NCI-H510A (cell line): ENCODE measurements at regions not wholly inside any gene's neighbourhood (a gene's known extent, or its start where the extent isn't known, plus 50 kb on each side); places are given as distances from the start of the nearest gene placed in this dataset.
"Not testable (repeated sequence)": the region's sequence is repeated elsewhere in the genome, so short reads cannot be mapped to it uniquely, and the experiment has no call there.

Experiments used
- DNase-seq: peaks from one replicate; lab custom pipeline; 2025; lab: John Stamatoyannopoulos, UW

DNA sequence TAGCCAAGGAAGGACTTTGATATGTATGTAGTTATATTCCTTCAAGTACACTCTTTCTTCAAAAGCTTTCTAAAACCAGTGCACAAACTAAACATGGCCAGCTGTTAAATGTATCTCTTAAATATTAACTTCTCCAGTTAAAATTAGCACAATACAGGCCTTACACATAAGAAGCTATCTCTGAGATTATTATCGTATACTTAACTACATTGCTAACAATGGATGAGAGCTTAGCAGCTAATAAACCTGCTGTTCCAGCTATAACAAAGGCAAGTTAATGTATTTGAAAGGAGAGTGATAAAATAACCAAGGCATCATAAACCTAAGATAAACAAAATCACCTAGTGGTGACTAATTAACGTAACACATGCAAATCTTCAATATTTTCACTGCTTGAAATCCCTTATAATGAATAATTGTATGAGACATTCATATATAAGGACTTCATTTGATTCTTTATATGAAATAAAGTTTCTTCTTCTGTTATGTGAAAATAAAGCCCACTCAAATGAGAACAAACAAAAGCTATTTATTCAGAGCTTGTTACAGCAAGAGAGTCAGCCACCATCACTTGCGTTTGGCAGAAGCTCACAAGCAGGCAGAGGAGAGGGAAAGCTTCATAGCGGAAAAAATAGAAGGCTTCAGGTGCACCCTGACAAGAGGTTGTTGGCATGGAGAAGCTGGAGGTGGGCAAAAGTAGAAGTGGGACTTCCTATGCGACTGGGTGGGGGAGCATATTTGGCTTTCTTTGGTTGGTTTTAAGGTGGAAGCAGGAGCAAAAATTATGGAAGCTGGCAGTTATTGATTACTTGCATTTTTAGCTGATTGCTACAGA is 274.1 kb upstream of the CHRM3 start:
- no peak for DNase-seq

DNA sequence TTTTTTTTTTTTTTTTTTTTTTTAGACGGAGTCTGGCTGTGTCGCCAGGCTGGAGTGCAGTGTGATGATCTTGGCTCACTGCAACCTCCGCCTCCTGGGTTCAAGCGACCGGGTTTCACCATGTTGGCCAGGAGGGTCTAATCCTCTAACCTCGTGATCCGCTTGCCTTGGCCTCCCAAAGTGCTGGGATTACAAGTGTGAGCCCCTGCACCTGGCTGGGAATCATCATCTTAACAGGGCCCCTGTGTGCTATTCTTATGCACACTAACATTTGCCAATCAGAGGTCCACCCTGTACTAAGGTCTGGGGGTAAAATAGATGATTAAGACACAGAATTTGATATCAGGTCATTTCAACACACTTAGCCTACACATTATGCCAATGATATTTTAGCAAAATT is 278.7 kb upstream of the CHRM3 start:
- no peak for DNase-seq

- not testable (repeated sequence) for DNase-seq
Measured at GRCh38 chr1:239106689-239107088, 279.7 kb upstream of the CHRM3 start.

- DNase-seq: no peak
Measured at GRCh38 chr1:239098400-239099037, 287.8 kb upstream of the CHRM3 start.

- DNase-seq: no peak
Measured at GRCh38 chr1:239091537-239091936, 294.8 kb upstream of the CHRM3 start.

DNA sequence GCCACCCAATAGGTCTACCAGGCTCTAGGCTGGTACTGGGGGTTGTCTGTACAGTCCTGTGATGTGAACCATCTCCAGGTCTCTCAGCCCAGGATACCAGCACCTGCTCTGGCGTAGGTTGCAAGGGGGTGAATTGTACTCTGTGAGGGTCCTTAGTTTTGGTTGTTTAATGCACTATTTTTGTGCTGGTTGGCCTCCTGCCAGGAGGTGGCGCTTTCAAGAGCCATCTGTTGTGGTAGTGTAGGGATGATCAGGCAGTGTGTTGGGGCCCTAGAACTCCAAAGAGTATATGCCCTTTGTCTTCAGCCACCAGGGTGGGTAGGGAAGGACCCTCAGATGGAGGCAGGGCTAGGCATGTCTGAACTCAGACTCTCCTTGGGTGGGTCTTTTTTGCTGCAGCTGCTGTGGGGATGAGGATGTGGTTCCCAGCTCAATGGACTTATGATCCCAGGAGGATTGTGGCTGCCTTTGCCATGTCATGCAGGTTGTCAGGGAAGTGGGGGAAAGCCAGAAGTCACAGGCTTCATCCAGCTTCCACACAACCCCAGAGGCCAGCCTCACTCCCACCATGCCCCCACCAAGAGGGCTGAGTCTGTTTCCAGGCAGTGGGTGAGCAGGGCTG is 301.8 kb upstream of the CHRM3 start:
- DNase-seq: no peak

DNA sequence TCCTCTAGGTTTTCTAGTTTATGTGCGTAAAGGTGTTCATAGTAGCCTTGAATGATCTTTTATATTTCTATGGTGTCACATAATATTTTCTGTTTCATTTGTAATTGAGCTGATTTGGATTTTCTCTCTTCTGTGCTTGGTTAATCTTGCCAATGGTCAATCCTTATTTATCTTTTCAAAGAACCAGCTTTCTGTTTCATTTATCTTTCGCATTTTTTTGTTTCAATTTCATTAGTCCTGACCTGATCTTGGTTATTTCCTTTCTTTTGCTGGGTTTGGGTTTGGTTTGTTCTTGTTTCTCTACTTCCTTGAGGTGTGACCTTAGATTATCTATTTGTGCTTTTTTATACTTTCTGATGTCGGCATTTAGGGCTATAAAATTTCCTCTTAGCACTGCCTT is 304.4 kb upstream of the CHRM3 start:
- not testable (repeated sequence) for DNase-seq

GRCh38 chr1:239067480-239067879 is 318.9 kb upstream of the CHRM3 start:
- no peak for DNase-seq

- no peak for DNase-seq
Measured at GRCh38 chr1:239067058-239067457, 319.3 kb upstream of the CHRM3 start.

DNA sequence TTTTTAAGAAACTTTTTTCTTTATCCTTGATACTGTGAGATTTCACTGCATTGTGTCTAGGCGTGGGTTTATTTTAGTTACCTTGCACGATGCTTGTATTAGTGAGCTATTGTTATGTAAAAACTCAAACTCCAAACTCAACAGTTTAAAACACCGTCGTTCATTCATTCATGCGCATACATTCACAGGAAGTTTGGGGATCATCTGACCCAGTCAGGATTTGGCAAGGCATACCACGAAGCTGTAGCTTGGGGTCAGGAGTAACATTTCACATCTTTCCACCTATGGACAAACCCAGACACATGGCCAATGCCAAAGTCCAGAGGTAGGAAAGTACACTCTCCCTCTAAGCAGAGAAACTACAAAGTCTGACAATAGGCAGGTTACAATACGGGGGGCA is 324.6 kb upstream of the CHRM3 start:
- DNase-seq: no peak

- DNase-seq: no peak
Measured at GRCh38 chr1:239058190-239058589, 328.2 kb upstream of the CHRM3 start.

DNA sequence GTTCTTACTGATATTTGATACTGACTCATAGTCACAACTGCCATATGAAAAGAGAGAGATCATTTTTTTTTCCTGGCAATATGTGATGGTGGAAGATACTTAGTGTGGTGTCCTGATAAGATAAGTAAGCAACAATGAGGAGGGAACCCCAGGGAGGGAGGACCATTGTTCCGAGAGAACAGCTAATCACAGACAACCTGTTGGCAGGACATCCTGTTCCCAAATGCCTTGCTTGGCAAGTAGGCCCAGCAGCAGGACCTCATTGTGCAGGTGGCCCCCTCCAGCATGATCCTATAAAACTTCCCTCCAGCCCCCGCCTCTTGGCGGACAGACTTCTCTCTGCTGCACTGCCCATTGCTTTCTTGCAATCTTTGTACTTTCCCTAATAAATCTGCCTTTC is 329.4 kb upstream of the CHRM3 start:
- DNase-seq: no peak

DNA sequence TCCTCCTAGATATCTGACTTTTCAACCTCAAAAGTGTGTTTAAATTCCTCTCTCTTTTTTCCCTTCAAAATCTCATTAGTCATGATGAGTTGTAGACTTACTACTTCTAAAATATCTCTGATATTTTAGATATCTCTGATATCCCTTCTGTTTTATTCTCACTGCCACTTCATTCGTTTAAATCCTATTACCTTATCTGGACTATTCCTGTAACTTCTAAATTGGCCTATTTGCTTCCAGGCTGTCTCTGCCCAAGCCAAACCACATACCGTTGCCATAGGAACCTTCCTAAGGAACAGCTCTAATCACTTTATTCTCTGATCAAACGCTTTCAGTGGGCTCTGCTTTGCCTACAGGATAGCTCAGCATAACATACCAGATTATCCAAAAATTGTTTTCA is 333.1 kb upstream of the CHRM3 start:
- DNase-seq: no peak

DNA sequence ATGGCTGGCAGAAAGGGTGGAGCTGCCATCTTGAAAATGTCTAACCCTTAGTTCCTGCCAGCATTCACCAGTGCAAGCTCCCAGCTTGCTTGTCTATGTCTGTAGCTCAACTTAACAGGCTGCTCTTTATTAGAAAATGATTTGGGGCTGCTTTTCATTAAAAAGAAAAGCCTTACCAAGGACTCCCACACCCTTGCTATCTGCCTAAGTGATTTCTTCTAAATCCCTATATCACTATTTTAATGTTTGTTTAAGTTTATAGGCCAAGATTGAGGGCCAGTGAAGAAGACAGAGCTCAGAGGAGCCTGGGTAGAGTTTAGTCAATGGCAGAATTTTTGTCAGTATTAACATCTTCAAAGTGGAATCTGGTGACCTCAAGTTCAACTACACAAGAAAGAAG is 336.8 kb upstream of the CHRM3 start:
- no peak for DNase-seq

DNA sequence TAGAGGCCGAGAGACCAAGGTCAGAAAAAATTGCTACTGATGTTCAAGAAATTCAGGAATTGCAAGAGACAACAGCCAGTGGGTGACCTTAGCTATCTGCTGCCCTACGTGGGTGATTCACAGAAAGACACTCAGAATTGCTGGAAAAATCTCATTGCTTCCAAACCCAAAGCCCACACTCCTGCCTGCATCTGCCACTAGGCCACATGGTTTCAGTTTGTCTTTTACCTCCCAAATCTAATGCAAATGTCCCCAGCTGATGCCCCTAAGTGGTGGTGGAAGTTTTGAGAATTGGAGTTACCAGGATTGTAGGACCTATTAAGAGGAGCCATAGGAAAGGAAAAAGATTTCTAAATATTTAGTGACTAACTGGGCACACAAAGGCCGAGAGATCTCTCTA is 341.5 kb upstream of the CHRM3 start:
- no peak for DNase-seq

- DNase-seq: no peak
Measured at GRCh38 chr1:239040523-239040922, 345.8 kb upstream of the CHRM3 start.

GRCh38 chr1:239031310-239031709 is 355.1 kb upstream of the CHRM3 start:
- DNase-seq: no peak

GRCh38 chr1:239025997-239026694 is 360.2 kb upstream of the CHRM3 start:
- no peak for DNase-seq

DNA sequence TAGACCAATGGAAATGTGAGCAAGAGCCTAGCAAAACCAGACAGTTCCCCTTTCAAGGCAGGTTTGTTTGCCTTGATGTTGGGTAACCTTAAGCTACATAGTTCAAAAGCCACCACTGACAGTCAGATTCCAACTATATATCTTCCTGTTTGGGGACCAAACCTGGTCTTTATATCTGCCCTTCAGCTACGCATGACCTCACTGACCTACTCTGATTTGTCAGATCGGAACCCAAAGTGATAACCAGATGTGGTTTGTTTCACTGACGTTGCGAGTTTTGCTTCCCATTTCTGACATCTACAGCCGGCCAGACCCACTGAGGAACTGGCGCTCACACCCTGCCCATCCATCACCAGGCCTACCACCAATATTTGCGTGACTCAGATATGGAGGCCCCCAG is 361.1 kb upstream of the CHRM3 start:
- DNase-seq: no peak

GRCh38 chr1:239023732-239024360 is 362.5 kb upstream of the CHRM3 start:
- DNase-seq: no peak

DNA sequence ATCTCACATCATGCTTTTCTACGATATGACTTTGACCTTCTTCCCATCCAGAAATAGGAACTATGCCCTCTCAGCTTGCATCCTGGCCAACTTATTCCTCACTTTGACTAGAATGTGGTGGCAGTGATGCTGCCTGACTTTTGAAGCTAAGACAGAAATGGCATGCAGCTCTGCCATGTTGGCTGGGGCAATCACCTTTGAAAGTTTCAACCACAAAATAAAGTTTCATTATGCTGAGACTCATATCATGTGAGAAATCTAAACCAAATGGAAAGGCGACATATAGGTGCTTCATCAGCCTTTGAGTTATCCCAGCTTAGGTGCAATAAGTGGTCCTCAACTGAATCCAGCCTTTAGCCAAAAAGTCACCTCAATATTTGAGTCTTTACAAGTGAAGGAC is 370.0 kb upstream of the CHRM3 start:
- DNase-seq: no peak

- no peak for DNase-seq
Measured at GRCh38 chr1:239011382-239011781, 375.0 kb upstream of the CHRM3 start.
